ENCODE measurements at regions not wholly inside any gene's neighbourhood (a gene's known extent, or its start where the extent isn't known, plus 50 kb on each side); places are given as distances from the start of the nearest gene placed in this dataset.
A peak's percentile ranks its signal among the peaks of the same experiment; 100 is the strongest.

GRCh38 chr1:8189931-8190483, 127.9 kb upstream of the SLC45A1 start (continued):
- TF ChIP-seq ZNF552 (CRISPR knock-in tag; IDR thresholded peaks at IDR 0.05; ENCODE audit: borderline replicate concordance) = no peak
- 0 out of 2 replicates have a peak, but pooled peaks have one; percentile 35 for TF ChIP-seq ZSCAN29 (CRISPR knock-in tag; conservative IDR thresholded peaks at IDR 0.05)
- TF ChIP-seq GABPA (IDR thresholded peaks at IDR 0.05; ENCODE audit: low read depth, low read length) = no peak
- peak; percentile 54 for TF ChIP-seq GABPA (CRISPR knock-in tag; IDR thresholded peaks at IDR 0.05; ENCODE audit: low read depth)
- TF ChIP-seq ZIK1 (CRISPR knock-in tag; IDR thresholded peaks at IDR 0.05; ENCODE audit: borderline replicate concordance, low read depth) = peak; percentile 54; the same call in 1 of the 2 replicates
- peak; percentile 85; the same call in 1 of the 2 replicates for TF ChIP-seq ZBTB26 (CRISPR knock-in tag; IDR thresholded peaks at IDR 0.05; ENCODE audit: borderline replicate concordance)
- TF ChIP-seq SP5 (CRISPR knock-in tag; IDR thresholded peaks at IDR 0.05; ENCODE audit: borderline replicate concordance, low read depth) = peak; percentile 81
- no peak for TF ChIP-seq PHF20 (CRISPR knock-in tag; IDR thresholded peaks at IDR 0.05)
- peak; percentile 30; the same call in 1 of the 2 replicates for TF ChIP-seq ATF7 (IDR thresholded peaks at IDR 0.05)
- TF ChIP-seq ATF7 (CRISPR knock-in tag; IDR thresholded peaks at IDR 0.05) = peak; percentile 75; the same call in 1 of the 2 replicates
- TF ChIP-seq JARID2 (CRISPR knock-in tag; IDR thresholded peaks at IDR 0.05; ENCODE audit: insufficient replicate concordance) = peak; percentile 59
- peak; percentile 97 for TF ChIP-seq FOXJ3 (CRISPR knock-in tag; IDR thresholded peaks at IDR 0.05; ENCODE audit: borderline replicate concordance)
- TF ChIP-seq ZNF775 (CRISPR knock-in tag; IDR thresholded peaks at IDR 0.05; ENCODE audit: borderline replicate concordance) = no peak
- TF ChIP-seq ATF4 (CRISPR knock-in tag; IDR thresholded peaks at IDR 0.05) = peak in 1 of 2 experiments; percentile 94; a peak in 2 of 4 replicates
- TF ChIP-seq TEAD3 (CRISPR knock-in tag; optimal IDR thresholded peaks at IDR 0.05; ENCODE audit: borderline replicate concordance) = peak; percentile 100
- TF ChIP-seq HOXA5 (CRISPR knock-in tag; IDR thresholded peaks at IDR 0.05) = peak; percentile 54; the same call in 1 of the 2 replicates
- no peak for TF ChIP-seq POLR2AphosphoS2 (IDR thresholded peaks at IDR 0.05; ENCODE audit: low read depth, low read length)
- 0 out of 2 replicates have a peak, but pooled peaks have one; percentile 29 for TF ChIP-seq ZNF337 (CRISPR knock-in tag; IDR thresholded peaks at IDR 0.05; ENCODE audit: borderline replicate concordance, low read depth)
- TF ChIP-seq MIER3 (CRISPR knock-in tag; IDR thresholded peaks at IDR 0.05; ENCODE audit: borderline replicate concordance) = peak; percentile 97
- peak; percentile 75 for TF ChIP-seq THAP11 (CRISPR knock-in tag; IDR thresholded peaks at IDR 0.05)
- TF ChIP-seq ZNF574 (CRISPR knock-in tag; IDR thresholded peaks at IDR 0.05) = peak; percentile 88
